Endodermal cell (in vitro differentiated cells): ENCODE measurements at regions not wholly inside any gene's neighbourhood (a gene's known extent, or its start where the extent isn't known, plus 50 kb on each side); places are given as distances from the start of the nearest gene placed in this dataset.

Experiments used
- DNase-seq: peaks from one replicate; pipeline ENCODE4 v3.0.0-alpha.2; 2017
- H3K27ac ChIP-seq: 2 replicates; pipeline ENCODE4 v1.5.1; 2013; ENCODE audit warnings: mild to moderate bottlenecking, low read depth, low read length, moderate library complexity
- H3K27me3 ChIP-seq: 2 replicates; pipeline ENCODE4 v1.6.1; 2013; ENCODE audit warnings: mild to moderate bottlenecking, low read length, moderate library complexity; ENCODE audit not compliant: insufficient read depth, control insufficient read depth, poor library complexity, severe bottlenecking
- H3K36me3 ChIP-seq: 2 replicates; pipeline ENCODE4 v1.7.0; 2013; ENCODE audit warnings: mild to moderate bottlenecking, low read length, moderate library complexity; ENCODE audit not compliant: control insufficient read depth, insufficient read depth
- H3K4me1 ChIP-seq: one replicate; pipeline ENCODE4 v1.7.0; 2013; ENCODE audit warnings: low read length; ENCODE audit not compliant: control insufficient read depth, insufficient read depth
- H3K4me3 ChIP-seq: 2 replicates; pipeline ENCODE4 v1.5.1; 2013; ENCODE audit warnings: mild to moderate bottlenecking, low read length, moderate library complexity
- H3K9ac ChIP-seq: 2 replicates; pipeline ENCODE4 v1.6.1; 2013; ENCODE audit warnings: mild to moderate bottlenecking, low read length, moderate library complexity; ENCODE audit not compliant: poor library complexity, severe bottlenecking; ENCODE audit errors: extremely low read depth
- H3K9me3 ChIP-seq: 2 replicates; pipeline ENCODE4 v1.6.1; 2013; ENCODE audit warnings: mild to moderate bottlenecking, low read length, moderate library complexity; ENCODE audit not compliant: control insufficient read depth
- H3K27ac Mint-ChIP-seq: 2 replicates; pipeline ENCODE4 v1.8.0; 2020; ENCODE audit warnings: mixed read lengths
- H3K27me3 Mint-ChIP-seq: 2 replicates; pipeline ENCODE4 v1.8.0; 2021; ENCODE audit warnings: mild to moderate bottlenecking, mixed read lengths; ENCODE audit not compliant: insufficient read depth
- H3K36me3 Mint-ChIP-seq: 2 replicates; pipeline ENCODE4 v1.8.0; 2020; ENCODE audit warnings: low read depth, mixed read lengths
- H3K4me1 Mint-ChIP-seq: 2 replicates; pipeline ENCODE4 v1.8.0; 2020; ENCODE audit warnings: mixed read lengths
- H3K4me3 Mint-ChIP-seq: 2 replicates; pipeline ENCODE4 v1.8.0; 2020; ENCODE audit warnings: mild to moderate bottlenecking, moderate library complexity, mixed read lengths
- H3K9me3 Mint-ChIP-seq: 2 replicates; pipeline ENCODE4 v1.8.0; 2020; ENCODE audit warnings: mild to moderate bottlenecking, mixed read lengths
- WGBS, 2 experiments: methylation state at CpG; one replicate each; pipeline versions ENCODE4 v1.1.5 to v1.1.7; 2013; ENCODE audit warnings: missing lambda C conversion rate in 2 of 2, mixed read lengths in 1 of 2; ENCODE audit not compliant: insufficient coverage in 1 of 2, insufficient read length in 1 of 2; 5-methylcytosine and 5-hydroxymethylcytosine counted together
- TF ChIP-seq, protein P1 (sequence below): fragments of 200-600 bp; sonication (generic); conservative IDR thresholded peaks from 2 replicates; pipeline ENCODE4 v1.5.0; 2021; ENCODE audit warnings: antibody characterized with exemption, mild to moderate bottlenecking

DNA sequence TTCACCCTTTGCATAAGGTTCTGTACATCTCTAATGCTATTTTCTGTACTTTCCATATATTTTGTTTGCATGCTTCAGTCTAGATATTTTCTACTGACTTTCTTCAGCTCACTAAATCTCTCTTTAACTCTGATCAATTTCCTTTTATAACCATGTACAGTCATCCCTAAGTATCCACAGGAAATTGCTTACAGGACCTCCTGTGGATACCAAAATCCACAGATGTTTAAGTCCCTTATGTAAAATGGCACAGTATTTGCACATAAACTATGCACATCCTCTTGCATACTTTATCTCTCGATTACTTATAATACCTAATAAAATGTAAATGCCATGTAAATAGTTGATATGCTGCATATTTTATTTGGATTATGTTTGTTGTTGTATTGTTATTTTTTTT, 442.1 kb downstream of the TLE4 start:
- no peak overlapping the region for H3K27ac Mint-ChIP-seq
- TF ChIP-seq, protein P1, sequence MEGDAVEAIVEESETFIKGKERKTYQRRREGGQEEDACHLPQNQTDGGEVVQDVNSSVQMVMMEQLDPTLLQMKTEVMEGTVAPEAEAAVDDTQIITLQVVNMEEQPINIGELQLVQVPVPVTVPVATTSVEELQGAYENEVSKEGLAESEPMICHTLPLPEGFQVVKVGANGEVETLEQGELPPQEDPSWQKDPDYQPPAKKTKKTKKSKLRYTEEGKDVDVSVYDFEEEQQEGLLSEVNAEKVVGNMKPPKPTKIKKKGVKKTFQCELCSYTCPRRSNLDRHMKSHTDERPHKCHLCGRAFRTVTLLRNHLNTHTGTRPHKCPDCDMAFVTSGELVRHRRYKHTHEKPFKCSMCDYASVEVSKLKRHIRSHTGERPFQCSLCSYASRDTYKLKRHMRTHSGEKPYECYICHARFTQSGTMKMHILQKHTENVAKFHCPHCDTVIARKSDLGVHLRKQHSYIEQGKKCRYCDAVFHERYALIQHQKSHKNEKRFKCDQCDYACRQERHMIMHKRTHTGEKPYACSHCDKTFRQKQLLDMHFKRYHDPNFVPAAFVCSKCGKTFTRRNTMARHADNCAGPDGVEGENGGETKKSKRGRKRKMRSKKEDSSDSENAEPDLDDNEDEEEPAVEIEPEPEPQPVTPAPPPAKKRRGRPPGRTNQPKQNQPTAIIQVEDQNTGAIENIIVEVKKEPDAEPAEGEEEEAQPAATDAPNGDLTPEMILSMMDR: no peak
- Histone ChIP-seq H3K9ac (no peak overlapping the region), H3K27me3 (no peaks in the 10 kb centered on the region), H3K36me3 (no peaks in the 10 kb centered on the region), H3K27ac (no peak overlapping the region), H3K4me1 (no peaks in the 10 kb centered on the region), H3K4me3 (no peak overlapping the region), H3K9me3 (no peaks in the 10 kb centered on the region)
- H3K9me3 Mint-ChIP-seq: no peaks in the 10 kb centered on the region
- DNase-seq: no peak
- H3K4me1 Mint-ChIP-seq: peaks cover 15% of the 10 kb centered on the region
- no peaks in the 10 kb centered on the region for H3K27me3 Mint-ChIP-seq
- no peaks in the 10 kb centered on the region for H3K36me3 Mint-ChIP-seq
- no CpG with 5 or more reads among the region's 1 CpG for WGBS, 2 experiments
- H3K4me3 Mint-ChIP-seq: no peak overlapping the region

DNA sequence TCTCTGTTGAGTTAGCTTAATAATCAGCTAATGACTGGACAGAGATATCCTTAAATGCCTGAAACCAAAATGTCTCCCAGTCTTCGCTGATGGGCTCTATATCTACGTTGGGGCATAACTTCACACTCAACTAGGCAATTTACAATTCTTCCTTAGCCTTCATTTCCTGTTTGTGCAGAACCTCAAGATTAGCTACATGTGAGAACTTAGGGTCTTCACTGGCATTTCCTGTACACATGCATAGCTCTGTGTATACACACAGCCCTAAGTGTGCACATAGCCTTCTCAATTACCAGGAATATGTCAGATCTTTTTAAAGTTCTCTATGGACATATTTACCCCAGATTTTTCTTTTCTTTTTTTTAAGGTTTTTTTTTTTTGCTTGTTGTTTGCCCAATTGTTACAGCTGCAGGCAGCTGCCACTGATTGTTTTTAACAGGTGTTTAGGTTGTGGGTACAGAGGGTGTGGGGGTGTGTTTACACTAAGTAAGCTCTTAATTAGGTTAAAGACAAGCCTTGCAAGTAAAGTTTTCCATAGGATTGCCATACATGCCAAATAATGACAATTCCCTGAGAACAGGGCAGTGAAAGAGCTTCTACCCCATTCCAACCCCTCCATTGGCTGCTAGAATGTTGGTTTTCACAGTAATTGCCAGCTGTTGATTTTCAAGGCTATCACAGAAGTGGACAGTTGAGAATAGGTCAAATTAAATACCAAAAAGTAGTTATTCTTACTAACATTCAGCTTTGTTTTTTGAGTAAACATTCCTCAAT, 441.0 kb downstream of the TLE4 start:
- H3K4me3 Mint-ChIP-seq: no peak overlapping the region
- no peak for DNase-seq
- Histone ChIP-seq H3K36me3 (no peaks in the 10 kb centered on the region), H3K4me3 (peak overlapping the region; percentile 13), H3K4me1 (no peaks in the 10 kb centered on the region), H3K27me3 (no peaks in the 10 kb centered on the region), H3K27ac (no peak overlapping the region), H3K9ac (no peak overlapping the region), H3K9me3 (no peaks in the 10 kb centered on the region)
- H3K27ac Mint-ChIP-seq: no peak overlapping the region
- H3K4me1 Mint-ChIP-seq: peaks cover 15% of the 10 kb centered on the region
- WGBS, 2 experiments: 92 to 100% methylated on average over 2 of the region's 2 CpGs
- H3K36me3 Mint-ChIP-seq: no peaks in the 10 kb centered on the region
- TF ChIP-seq, protein P1: no peak
- no peaks in the 10 kb centered on the region for H3K27me3 Mint-ChIP-seq
- no peaks in the 10 kb centered on the region for H3K9me3 Mint-ChIP-seq

- WGBS, 2 experiments: 89% methylated on average over 3 of the region's 3 CpGs
- no peaks in the 10 kb centered on the region for H3K9me3 Mint-ChIP-seq
- H3K4me3 ChIP-seq: no peak overlapping the region
- H3K36me3 Mint-ChIP-seq: no peaks in the 10 kb centered on the region
- H3K27me3 ChIP-seq: no peaks in the 10 kb centered on the region
- no peaks in the 10 kb centered on the region for H3K9me3 ChIP-seq
- H3K36me3 ChIP-seq: no peaks in the 10 kb centered on the region
- TF ChIP-seq, protein P1: no peak
- H3K4me1 ChIP-seq: no peaks in the 10 kb centered on the region
- no peak overlapping the region for H3K9ac ChIP-seq
- peaks cover 2% of the 10 kb centered on the region for H3K27me3 Mint-ChIP-seq
- no peak overlapping the region for H3K27ac ChIP-seq
- H3K4me1 Mint-ChIP-seq: peaks cover 15% of the 10 kb centered on the region
- no peak for DNase-seq
- H3K27ac Mint-ChIP-seq: no peak overlapping the region
- H3K4me3 Mint-ChIP-seq: no peak overlapping the region
Observed at GRCh38 chr9:80009204-80009603, 437.4 kb downstream of the TLE4 start.
